Esophagus muscularis mucosa (tissue), 3 donors: ENCODE measurements at regions not wholly inside any gene's neighbourhood (a gene's known extent, or its start where the extent isn't known, plus 50 kb on each side); places are given as distances from the start of the nearest gene placed in this dataset.

Experiments
- POLR2A ChIP-seq: fragments of 450-650 bp; IDR thresholded peaks from one replicate; pipeline ENCODE4 v1.6.1; 2017; ENCODE audit warnings: antibody characterized with exemption, moderate library complexity, mild to moderate bottlenecking, low read depth
- TF ChIP-seq, protein P1 (sequence below), 3 experiments: fragments of 200-600 bp in 2 of 3; fragments of 450-650 bp in 1 of 3; sonication (generic) in 2 of 3; IDR thresholded peaks; one replicate each; pipeline ENCODE4 v1.5.1; 2017 to 2019; ENCODE audit warnings: antibody characterized with exemption in 3 of 3, mild to moderate bottlenecking in 2 of 3, moderate library complexity in 1 of 3

GRCh38 chr18:72427721-72428120, 116.4 kb downstream of the CBLN2 start:
- TF ChIP-seq, protein P1, sequence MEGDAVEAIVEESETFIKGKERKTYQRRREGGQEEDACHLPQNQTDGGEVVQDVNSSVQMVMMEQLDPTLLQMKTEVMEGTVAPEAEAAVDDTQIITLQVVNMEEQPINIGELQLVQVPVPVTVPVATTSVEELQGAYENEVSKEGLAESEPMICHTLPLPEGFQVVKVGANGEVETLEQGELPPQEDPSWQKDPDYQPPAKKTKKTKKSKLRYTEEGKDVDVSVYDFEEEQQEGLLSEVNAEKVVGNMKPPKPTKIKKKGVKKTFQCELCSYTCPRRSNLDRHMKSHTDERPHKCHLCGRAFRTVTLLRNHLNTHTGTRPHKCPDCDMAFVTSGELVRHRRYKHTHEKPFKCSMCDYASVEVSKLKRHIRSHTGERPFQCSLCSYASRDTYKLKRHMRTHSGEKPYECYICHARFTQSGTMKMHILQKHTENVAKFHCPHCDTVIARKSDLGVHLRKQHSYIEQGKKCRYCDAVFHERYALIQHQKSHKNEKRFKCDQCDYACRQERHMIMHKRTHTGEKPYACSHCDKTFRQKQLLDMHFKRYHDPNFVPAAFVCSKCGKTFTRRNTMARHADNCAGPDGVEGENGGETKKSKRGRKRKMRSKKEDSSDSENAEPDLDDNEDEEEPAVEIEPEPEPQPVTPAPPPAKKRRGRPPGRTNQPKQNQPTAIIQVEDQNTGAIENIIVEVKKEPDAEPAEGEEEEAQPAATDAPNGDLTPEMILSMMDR (IDR thresholded peaks at IDR 0.05) = no peak
- TF ChIP-seq POLR2A = no peak
